Loucy (cell line): ENCODE measurements at regions not wholly inside any gene's neighbourhood (a gene's known extent, or its start where the extent isn't known, plus 50 kb on each side); places are given as distances from the start of the nearest gene placed in this dataset.

Experiments
- EZH2phosphoT487 ChIP-seq: fragments of 200-600 bp; IDR thresholded peaks from 2 replicates; pipeline ENCODE4 v1.6.1; 2018; ENCODE audit warnings: antibody characterized with exemption, mild to moderate bottlenecking, moderate library complexity, borderline replicate concordance
- TF ChIP-seq, protein P1 (sequence below): fragments of 200-600 bp; sonication (generic); conservative IDR thresholded peaks from 2 replicates; pipeline ENCODE4 v1.5.1; 2014; ENCODE audit warnings: mild to moderate bottlenecking, antibody characterized with exemption, low read length

DNA sequence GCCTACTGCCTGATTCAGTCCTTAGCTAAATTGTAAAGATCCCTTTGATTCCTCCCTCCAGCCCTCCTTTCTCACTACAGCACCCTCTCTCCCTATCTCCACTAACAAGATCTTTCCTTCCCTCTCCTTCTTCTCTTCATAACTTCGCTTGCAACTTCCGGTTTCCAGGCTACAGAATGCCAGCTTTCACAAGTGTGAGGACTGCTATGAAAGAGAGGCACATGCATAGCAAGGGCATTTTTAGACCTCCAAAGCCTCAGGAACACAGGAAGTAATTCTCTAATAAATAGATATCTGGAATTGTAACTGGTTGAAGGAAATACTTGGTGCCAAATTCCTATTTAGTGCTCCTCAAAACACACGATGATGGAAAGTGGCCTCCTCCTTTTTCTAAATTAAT, 196.7 kb downstream of the HLX start:
- TF ChIP-seq, protein P1, sequence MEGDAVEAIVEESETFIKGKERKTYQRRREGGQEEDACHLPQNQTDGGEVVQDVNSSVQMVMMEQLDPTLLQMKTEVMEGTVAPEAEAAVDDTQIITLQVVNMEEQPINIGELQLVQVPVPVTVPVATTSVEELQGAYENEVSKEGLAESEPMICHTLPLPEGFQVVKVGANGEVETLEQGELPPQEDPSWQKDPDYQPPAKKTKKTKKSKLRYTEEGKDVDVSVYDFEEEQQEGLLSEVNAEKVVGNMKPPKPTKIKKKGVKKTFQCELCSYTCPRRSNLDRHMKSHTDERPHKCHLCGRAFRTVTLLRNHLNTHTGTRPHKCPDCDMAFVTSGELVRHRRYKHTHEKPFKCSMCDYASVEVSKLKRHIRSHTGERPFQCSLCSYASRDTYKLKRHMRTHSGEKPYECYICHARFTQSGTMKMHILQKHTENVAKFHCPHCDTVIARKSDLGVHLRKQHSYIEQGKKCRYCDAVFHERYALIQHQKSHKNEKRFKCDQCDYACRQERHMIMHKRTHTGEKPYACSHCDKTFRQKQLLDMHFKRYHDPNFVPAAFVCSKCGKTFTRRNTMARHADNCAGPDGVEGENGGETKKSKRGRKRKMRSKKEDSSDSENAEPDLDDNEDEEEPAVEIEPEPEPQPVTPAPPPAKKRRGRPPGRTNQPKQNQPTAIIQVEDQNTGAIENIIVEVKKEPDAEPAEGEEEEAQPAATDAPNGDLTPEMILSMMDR, result no peak
- no peak for TF ChIP-seq EZH2phosphoT487
